ENCODE measurements at regions not wholly inside any gene's neighbourhood (a gene's known extent, or its start where the extent isn't known, plus 50 kb on each side); places are given as distances from the start of the nearest gene placed in this dataset.

GRCh38 chr16:79329166-79329521 lies 271.4 kb downstream of the MAF start:
- no peak for DNase-seq (ENCODE audit: low spot score)

GRCh38 chr16:79328402-79329165 lies 272.0 kb downstream of the MAF start:
- no peak for DNase-seq (ENCODE audit: low spot score)

DNA sequence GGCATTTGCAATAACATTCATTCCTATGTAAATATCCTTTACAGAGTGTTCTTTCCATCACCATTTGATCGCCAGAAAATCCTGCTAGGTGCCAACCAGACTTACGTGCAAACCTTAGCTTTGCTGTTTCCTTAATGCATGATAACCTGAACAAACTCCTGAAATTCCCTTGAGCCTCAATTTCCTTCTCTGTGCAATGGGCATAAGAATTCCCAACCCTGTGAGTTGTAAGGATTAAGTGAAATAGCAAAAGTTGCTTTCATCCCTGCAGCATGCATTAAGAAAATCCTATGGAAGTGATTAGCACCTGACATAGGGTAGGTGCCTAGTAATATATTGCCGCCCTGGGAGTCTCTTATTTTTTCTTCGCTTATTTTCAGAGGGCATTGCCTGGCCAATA lies 272.7 kb downstream of the MAF start:
- DNase-seq (ENCODE audit: low spot score), result no peak

DNA sequence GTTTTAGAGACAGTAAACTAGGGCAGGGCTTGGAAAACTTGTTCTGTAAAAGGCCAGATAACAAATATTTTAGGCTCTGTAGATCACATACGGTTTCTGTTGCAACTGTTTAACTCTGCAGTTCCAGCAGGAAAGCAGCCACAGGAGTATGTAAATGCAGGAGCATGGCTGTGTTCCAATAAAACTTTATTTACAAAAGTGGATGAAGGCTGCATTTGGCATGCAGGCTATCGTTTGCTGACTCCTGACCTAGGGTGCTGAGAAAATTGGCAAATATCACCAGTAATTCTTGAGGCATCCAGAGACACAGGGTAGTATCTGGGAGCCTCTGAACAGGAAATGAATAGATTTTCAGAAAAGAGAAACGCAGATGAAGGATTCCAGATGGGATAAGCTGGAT lies 274.0 kb downstream of the MAF start:
- no peak for DNase-seq (ENCODE audit: low spot score)

- DNase-seq (ENCODE audit: low spot score), result no peak
Observed at GRCh38 chr16:79325226-79325945, 275.2 kb downstream of the MAF start.

- DNase-seq (ENCODE audit: low spot score), result no peak
Observed at GRCh38 chr16:79320956-79321355, 279.6 kb downstream of the MAF start.

DNA sequence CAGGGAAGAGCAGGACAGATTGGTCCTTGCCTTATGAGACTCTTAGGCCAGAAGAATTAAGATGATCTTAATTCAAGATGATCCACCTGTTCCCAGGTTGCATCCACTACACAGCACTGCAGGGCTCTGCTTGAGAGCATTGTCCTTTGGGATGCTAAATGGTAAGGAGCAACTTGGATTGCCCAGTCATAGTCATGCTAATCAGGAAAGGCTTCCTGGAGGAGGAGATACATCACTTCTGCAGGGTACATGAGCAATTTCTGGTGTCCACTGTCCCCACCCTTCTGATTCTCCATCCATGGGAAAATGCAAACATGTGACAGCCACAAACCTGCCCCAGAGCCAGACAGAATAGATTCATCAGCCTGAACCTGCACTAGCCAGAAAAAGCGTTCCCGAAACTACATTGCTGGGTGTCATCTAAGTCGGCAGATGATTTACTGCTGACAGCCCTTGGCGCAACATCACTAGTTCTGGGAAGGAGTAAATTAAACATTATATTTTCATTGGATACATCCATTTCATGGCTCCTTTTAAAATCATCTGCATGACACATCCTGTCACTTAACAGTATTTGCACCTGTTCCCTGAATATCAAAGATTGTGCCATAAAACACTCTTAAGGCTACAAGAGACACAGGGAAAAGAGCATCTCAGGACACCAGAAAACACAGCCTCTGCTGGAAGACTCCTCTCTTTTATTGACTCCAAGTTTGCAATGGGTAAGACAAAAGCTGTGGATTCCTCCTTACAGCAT lies 282.2 kb downstream of the MAF start:
- no peak for DNase-seq (ENCODE audit: low spot score)

DNA sequence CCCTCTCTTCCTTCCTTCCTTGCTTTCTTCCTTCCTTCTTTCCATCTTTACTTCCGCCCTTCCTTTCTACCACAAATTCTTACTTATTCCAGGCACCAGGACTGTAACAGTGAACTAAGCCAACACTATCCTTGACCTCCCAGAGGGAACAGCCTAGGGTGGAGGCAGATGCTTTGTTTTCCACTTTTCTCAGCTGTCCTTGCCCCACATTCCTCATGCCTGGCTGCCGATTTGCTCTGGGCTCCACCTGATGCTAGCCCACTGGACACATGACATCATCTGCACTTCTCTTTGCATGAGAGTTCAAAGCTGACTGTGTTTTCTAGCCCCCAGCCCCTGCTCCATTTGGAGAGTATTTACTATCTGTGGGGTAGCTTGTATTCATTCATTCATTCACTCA lies 283.0 kb downstream of the MAF start:
- DNase-seq (ENCODE audit: low spot score), result no peak

GRCh38 chr16:79317026-79317425 lies 283.5 kb downstream of the MAF start:
- DNase-seq (ENCODE audit: low spot score), result no peak

DNA sequence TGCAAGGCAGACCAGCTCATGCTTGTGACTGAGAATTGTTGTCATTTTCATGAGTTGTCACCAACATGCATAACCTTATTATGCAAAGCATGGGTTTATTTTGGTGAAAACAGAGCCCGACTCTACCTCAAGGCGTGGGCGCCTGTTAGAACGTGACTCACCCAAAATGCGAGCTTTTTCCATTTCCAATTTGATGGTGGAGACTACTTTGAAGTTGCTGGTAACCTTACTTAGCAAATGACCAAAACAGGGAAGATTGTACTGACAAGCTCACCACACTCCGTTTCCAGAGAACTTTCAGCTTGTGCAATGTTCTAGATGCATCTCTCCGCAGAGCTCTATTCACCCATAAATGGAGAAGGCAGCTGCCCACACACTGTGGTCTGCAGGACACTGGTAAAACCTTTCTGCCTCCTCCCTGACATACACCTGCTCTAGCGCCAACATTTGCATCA lies 284.5 kb downstream of the MAF start:
- DNase-seq (ENCODE audit: low spot score), result no peak

DNA sequence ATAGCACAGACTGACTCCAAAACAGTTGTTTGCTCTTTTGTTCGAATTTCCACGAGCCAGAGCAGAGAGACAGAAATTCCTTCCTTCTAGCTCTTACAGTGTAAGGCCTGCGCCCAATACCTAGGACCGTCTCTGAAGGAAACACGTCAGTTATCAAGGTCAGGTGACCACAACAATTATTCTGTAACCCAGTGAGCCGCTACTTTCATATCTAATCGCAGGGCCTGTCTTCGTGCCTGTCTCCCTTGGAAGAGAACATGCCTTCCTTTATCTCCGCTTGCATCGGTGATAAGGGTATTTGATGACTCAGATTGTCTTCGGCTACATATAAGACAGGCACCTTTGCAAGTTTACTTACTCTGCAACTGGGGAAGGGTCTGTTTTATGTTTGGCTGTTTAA lies 288.0 kb downstream of the MAF start:
- no peak for DNase-seq (ENCODE audit: low spot score)

- DNase-seq (ENCODE audit: low spot score), result no peak
Observed at GRCh38 chr16:79310710-79311109, 289.8 kb downstream of the MAF start.

DNA sequence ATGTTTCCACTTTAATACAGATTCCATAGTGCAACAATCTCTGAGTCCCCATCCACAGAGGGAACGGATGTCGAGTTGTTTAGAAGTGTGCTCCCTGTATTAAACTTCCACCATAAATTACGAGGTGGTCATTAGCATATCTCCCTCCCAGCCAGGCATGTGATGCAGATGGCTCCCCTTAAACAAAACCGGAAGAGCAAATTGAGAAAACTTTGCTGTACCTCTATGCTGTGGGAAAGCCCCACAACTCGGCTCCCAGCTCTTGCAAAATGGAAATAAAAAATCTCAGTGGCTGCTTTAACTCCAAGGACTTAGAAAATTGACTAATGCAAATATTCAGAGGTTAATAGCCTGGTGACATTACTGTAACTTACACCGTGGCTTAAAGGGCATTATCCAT lies 290.9 kb downstream of the MAF start:
- no peak for DNase-seq (ENCODE audit: low spot score)

DNA sequence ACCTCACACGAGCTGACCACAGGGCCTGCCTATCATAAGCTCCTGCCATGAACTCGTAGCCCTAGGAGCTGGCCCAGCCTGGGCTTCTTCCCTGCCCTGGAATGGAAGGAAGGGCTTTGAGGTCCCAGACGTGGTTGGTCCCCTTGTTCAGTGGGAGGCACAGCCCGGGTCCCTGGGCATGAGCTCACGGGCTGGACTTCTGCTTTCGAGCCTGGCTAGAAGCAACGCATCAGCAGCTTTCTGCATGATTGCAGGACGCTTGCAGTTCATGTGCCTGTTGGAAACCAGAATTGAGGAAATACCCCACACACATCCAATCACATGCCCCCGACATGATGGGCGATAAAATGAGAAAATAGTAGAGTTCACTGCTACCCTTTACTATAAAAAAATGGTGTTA lies 293.3 kb downstream of the MAF start:
- DNase-seq (ENCODE audit: low spot score), result no peak

DNA sequence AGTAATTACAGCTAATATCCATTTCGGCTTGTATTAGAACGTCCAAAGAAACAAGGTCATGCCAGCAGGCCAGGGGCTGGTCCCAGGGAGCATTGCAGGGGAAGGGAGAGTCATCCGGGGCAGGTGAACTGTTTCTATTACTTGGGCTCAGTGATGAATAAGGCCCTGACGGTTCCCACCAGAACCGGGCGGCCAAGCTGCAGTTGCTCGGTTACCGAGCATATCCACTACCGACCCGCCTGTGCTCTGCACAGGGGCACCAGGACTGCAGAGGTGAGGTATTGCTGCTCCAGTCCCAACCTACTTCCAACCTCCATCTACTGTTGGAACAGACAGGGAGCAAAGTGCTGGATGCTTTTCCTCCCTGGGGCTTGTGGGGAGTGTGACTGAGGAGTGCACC lies 295.5 kb downstream of the MAF start:
- no peak for DNase-seq (ENCODE audit: low spot score)

DNA sequence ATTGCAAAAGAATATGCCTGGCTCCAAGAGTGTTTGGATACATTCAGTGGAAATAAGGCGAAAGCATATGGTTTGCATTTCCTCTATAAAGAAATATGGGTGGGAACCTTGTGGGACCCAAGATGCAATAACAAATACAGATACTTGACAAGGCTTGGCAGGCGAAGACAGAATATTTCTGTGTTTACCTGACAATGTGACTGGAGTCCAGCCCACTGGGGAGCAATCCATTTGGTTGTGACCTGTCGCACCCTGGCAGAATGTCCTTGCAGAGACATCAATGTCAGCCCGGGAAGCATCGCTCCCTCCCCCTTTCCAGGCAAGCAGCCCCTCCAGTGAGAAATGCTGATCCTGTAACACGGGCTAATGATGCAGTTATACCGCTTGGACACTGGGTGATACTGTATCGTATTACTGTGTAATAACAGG lies 296.6 kb downstream of the MAF start:
- DNase-seq (ENCODE audit: low spot score), result no peak

GRCh38 chr16:79303206-79303605 lies 297.3 kb downstream of the MAF start:
- no peak for DNase-seq (ENCODE audit: low spot score)

DNA sequence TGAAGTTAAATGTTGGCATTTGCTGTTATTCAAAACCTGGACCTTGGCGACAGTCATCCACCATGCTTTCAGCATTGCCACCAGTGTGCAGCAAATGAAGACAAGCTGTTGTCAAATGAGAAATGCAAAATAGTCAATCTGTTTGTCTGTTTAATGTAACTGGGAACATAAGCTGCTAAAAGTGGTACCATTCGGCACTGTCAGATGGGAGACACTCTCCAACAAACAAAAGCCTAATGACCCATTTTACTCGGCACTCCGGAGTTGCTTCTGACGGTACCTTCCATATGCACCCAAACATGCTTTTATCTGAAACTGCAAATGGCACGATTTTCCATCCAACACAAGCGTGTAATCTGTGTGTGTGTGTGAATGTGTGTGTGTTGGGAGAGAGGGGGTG lies 297.8 kb downstream of the MAF start:
- no peak for DNase-seq (ENCODE audit: low spot score)

- DNase-seq (ENCODE audit: low spot score), result no peak
Observed at GRCh38 chr16:79301051-79301450, 299.5 kb downstream of the MAF start.

- no peak for DNase-seq (ENCODE audit: low spot score)
Observed at GRCh38 chr16:79298894-79299799, 301.4 kb downstream of the MAF start.

DNA sequence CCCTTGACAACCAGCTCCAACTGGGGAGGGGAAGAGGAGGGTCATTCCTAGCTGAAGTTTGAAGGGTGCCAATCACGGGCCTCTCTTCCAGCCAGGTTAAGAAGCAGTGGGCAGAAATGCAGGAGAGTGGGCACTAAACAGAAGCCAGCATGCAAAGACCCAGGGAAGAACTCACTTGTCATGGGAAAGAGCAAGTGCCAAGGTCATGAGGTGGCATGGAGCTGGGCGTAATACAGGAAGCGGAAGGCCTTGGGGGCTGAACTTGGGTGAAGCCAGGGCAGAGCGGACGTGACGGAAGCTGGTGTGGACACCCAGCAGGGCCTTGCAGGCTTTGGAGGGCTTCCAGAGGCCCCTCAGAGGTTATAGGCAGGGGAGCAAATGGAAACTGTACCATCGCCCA lies 302.1 kb downstream of the MAF start:
- no peak for DNase-seq (ENCODE audit: low spot score)

- no peak for DNase-seq (ENCODE audit: low spot score)
Observed at GRCh38 chr16:79297805-79298204, 302.7 kb downstream of the MAF start.
